ENCODE measurements at regions not wholly inside any gene's neighbourhood (a gene's known extent, or its start where the extent isn't known, plus 50 kb on each side); places are given as distances from the start of the nearest gene placed in this dataset.

GRCh38 chr11:81000334-81000733 lies 1559.5 kb upstream of the TENM4 start:
- Histone ChIP-seq H3K36me3 (ENCODE audit: control insufficient read depth in 1 of 2, insufficient read depth in 2 of 2, low read length in 2 of 2) (no peaks in the 10 kb centered on the region), H2AFZ (ENCODE audit: insufficient read depth, low read length, poor library complexity) (no peak overlapping the region), H2BK120ac (ENCODE audit: insufficient read depth, low read length, poor library complexity) (no peak overlapping the region), H4K12ac (ENCODE audit: low read depth, low read length) (no peak overlapping the region), H3K14ac (ENCODE audit: low read length) (no peak overlapping the region), H3K9ac (ENCODE audit: low read length) (no peak overlapping the region), H4K91ac (ENCODE audit: low read depth, low read length) (no peak overlapping the region), H3K79me2 (ENCODE audit: control insufficient read depth, insufficient read depth, low read length, poor library complexity) (no peaks in the 10 kb centered on the region), H3K4me2 (ENCODE audit: low read length) (no peak overlapping the region), H3K27me3 (ENCODE audit: insufficient read depth, low read length) (no peaks in the 10 kb centered on the region), H2BK12ac (ENCODE audit: low read length) (no peak overlapping the region), H3K18ac (ENCODE audit: low read length) (no peak overlapping the region), H2BK5ac (ENCODE audit: low read depth, low read length, poor library complexity) (no peak overlapping the region), H3K79me1 (ENCODE audit: low read length) (no peaks in the 10 kb centered on the region), H3K9me3 (ENCODE audit: insufficient read depth, low read depth, low read length) (no peaks in the 10 kb centered on the region), H2AK5ac (ENCODE audit: low read length) (no peak overlapping the region), H4K8ac (ENCODE audit: low read depth, low read length) (no peak overlapping the region), H3K4me3 (ENCODE audit: low read depth, low read length) (no peak overlapping the region), H3K4ac (ENCODE audit: low read depth, low read length) (no peak overlapping the region), H3K4me1 (ENCODE audit: control insufficient read depth in 1 of 2, insufficient read depth in 2 of 2, low read length in 2 of 2) (no peaks in the 10 kb centered on the region), H3K23ac (ENCODE audit: low read length) (no peak overlapping the region), H3K27ac (ENCODE audit: low read depth, low read length) (no peak overlapping the region)
- DNase-seq: no peak

- no peak overlapping the region for H3K23ac ChIP-seq (ENCODE audit: low read length)
- no peak overlapping the region for H2BK12ac ChIP-seq (ENCODE audit: low read length)
- H2AK5ac ChIP-seq (ENCODE audit: low read length): no peak overlapping the region
- H3K14ac ChIP-seq (ENCODE audit: low read length): no peak overlapping the region
- H3K27me3 ChIP-seq (ENCODE audit: insufficient read depth, low read length): no peaks in the 10 kb centered on the region
- H3K79me1 ChIP-seq (ENCODE audit: low read length): no peaks in the 10 kb centered on the region
- no peak overlapping the region for H3K4me2 ChIP-seq (ENCODE audit: low read length)
- no CpG with 5 or more reads among the region's 2 CpGs for WGBS (ENCODE audit: extremely low coverage, insufficient coverage, insufficient read length)
- H3K79me2 ChIP-seq (ENCODE audit: control insufficient read depth, insufficient read depth, low read length, poor library complexity): no peaks in the 10 kb centered on the region
- no peaks in the 10 kb centered on the region for H3K36me3 ChIP-seq (ENCODE audit: control insufficient read depth in 1 of 2, insufficient read depth in 2 of 2, low read length in 2 of 2)
- H2BK120ac ChIP-seq (ENCODE audit: insufficient read depth, low read length, poor library complexity): no peak overlapping the region
- H3K18ac ChIP-seq (ENCODE audit: low read length): no peak overlapping the region
- H3K4ac ChIP-seq (ENCODE audit: low read depth, low read length): no peak overlapping the region
- no peak overlapping the region for H4K91ac ChIP-seq (ENCODE audit: low read depth, low read length)
- no peaks in the 10 kb centered on the region for H3K9me3 ChIP-seq (ENCODE audit: insufficient read depth, low read depth, low read length)
- H4K8ac ChIP-seq (ENCODE audit: low read depth, low read length): no peak overlapping the region
- no peak overlapping the region for H2AFZ ChIP-seq (ENCODE audit: insufficient read depth, low read length, poor library complexity)
- no peak for DNase-seq
- no peak overlapping the region for H3K9ac ChIP-seq (ENCODE audit: low read length)
- H2BK5ac ChIP-seq (ENCODE audit: low read depth, low read length, poor library complexity): no peak overlapping the region
- H3K27ac ChIP-seq (ENCODE audit: low read depth, low read length): no peak overlapping the region
- no peaks in the 10 kb centered on the region for H3K4me1 ChIP-seq (ENCODE audit: control insufficient read depth in 1 of 2, insufficient read depth in 2 of 2, low read length in 2 of 2)
- no peak overlapping the region for H4K12ac ChIP-seq (ENCODE audit: low read depth, low read length)
- H3K4me3 ChIP-seq (ENCODE audit: low read depth, low read length): no peak overlapping the region
Measured at GRCh38 chr11:80995523-80995922, 1554.7 kb upstream of the TENM4 start.

- no peak overlapping the region for H4K12ac ChIP-seq (ENCODE audit: low read depth, low read length)
Measured at GRCh38 chr11:80993536-80993935, 1552.7 kb upstream of the TENM4 start.

GRCh38 chr11:80990885-80991284 lies 1550.1 kb upstream of the TENM4 start:
- Histone ChIP-seq H2AFZ (ENCODE audit: insufficient read depth, low read length, poor library complexity) (no peak overlapping the region), H3K23ac (ENCODE audit: low read length) (no peak overlapping the region), H2BK120ac (ENCODE audit: insufficient read depth, low read length, poor library complexity) (no peak overlapping the region), H3K4me3 (ENCODE audit: low read depth, low read length) (no peak overlapping the region), H3K4ac (ENCODE audit: low read depth, low read length) (no peak overlapping the region), H3K79me2 (ENCODE audit: control insufficient read depth, insufficient read depth, low read length, poor library complexity) (no peaks in the 10 kb centered on the region), H3K79me1 (ENCODE audit: low read length) (no peaks in the 10 kb centered on the region), H4K8ac (ENCODE audit: low read depth, low read length) (no peak overlapping the region), H4K12ac (ENCODE audit: low read depth, low read length) (no peak overlapping the region), H2BK12ac (ENCODE audit: low read length) (no peak overlapping the region), H3K18ac (ENCODE audit: low read length) (no peak overlapping the region), H3K27ac (ENCODE audit: low read depth, low read length) (no peak overlapping the region), H3K27me3 (ENCODE audit: insufficient read depth, low read length) (no peaks in the 10 kb centered on the region), H3K9me3 (ENCODE audit: insufficient read depth, low read depth, low read length) (no peaks in the 10 kb centered on the region), H3K14ac (ENCODE audit: low read length) (no peak overlapping the region), H2BK5ac (ENCODE audit: low read depth, low read length, poor library complexity) (no peak overlapping the region), H3K4me1 (ENCODE audit: control insufficient read depth in 1 of 2, insufficient read depth in 2 of 2, low read length in 2 of 2) (no peaks in the 10 kb centered on the region), H3K36me3 (ENCODE audit: control insufficient read depth in 1 of 2, insufficient read depth in 2 of 2, low read length in 2 of 2) (no peaks in the 10 kb centered on the region), H3K9ac (ENCODE audit: low read length) (no peak overlapping the region), H3K4me2 (ENCODE audit: low read length) (no peak overlapping the region), H4K91ac (ENCODE audit: low read depth, low read length) (no peak overlapping the region), H2AK5ac (ENCODE audit: low read length) (no peak overlapping the region)
- no peak for DNase-seq
- no CpG with 5 or more reads among the region's 2 CpGs for WGBS (ENCODE audit: extremely low coverage, insufficient coverage, insufficient read length)

More at GRCh38 chr11:80993536-80993935, 1552.7 kb upstream of the TENM4 start:
- Histone ChIP-seq H3K9me3 (ENCODE audit: insufficient read depth, low read depth, low read length) (no peaks in the 10 kb centered on the region), H4K91ac (ENCODE audit: low read depth, low read length) (no peak overlapping the region), H2BK12ac (ENCODE audit: low read length) (no peak overlapping the region), H2AK5ac (ENCODE audit: low read length) (no peak overlapping the region), H3K27me3 (ENCODE audit: insufficient read depth, low read length) (no peaks in the 10 kb centered on the region), H2BK5ac (ENCODE audit: low read depth, low read length, poor library complexity) (no peak overlapping the region), H3K79me2 (ENCODE audit: control insufficient read depth, insufficient read depth, low read length, poor library complexity) (no peaks in the 10 kb centered on the region), H3K9ac (ENCODE audit: low read length) (no peak overlapping the region), H3K23ac (ENCODE audit: low read length) (no peak overlapping the region), H3K4me2 (ENCODE audit: low read length) (no peak overlapping the region), H3K79me1 (ENCODE audit: low read length) (no peaks in the 10 kb centered on the region), H2AFZ (ENCODE audit: insufficient read depth, low read length, poor library complexity) (no peak overlapping the region), H3K18ac (ENCODE audit: low read length) (no peak overlapping the region), H3K14ac (ENCODE audit: low read length) (no peak overlapping the region), H3K4me1 (ENCODE audit: control insufficient read depth in 1 of 2, insufficient read depth in 2 of 2, low read length in 2 of 2) (no peaks in the 10 kb centered on the region), H3K4me3 (ENCODE audit: low read depth, low read length) (no peak overlapping the region), H3K36me3 (ENCODE audit: control insufficient read depth in 1 of 2, insufficient read depth in 2 of 2, low read length in 2 of 2) (no peaks in the 10 kb centered on the region), H3K27ac (ENCODE audit: low read depth, low read length) (no peak overlapping the region), H2BK120ac (ENCODE audit: insufficient read depth, low read length, poor library complexity) (no peak overlapping the region), H4K8ac (ENCODE audit: low read depth, low read length) (no peak overlapping the region), H3K4ac (ENCODE audit: low read depth, low read length) (no peak overlapping the region)
- peak in 1 of 2 donors; percentile 15 for DNase-seq

GRCh38 chr11:80987171-80987570 lies 1546.3 kb upstream of the TENM4 start:
- Histone ChIP-seq H4K8ac (ENCODE audit: low read depth, low read length) (no peak overlapping the region), H3K9ac (ENCODE audit: low read length) (no peak overlapping the region), H3K79me1 (ENCODE audit: low read length) (no peaks in the 10 kb centered on the region), H2BK12ac (ENCODE audit: low read length) (no peak overlapping the region), H3K4me2 (ENCODE audit: low read length) (no peak overlapping the region), H2BK5ac (ENCODE audit: low read depth, low read length, poor library complexity) (no peak overlapping the region), H3K4me1 (ENCODE audit: control insufficient read depth in 1 of 2, insufficient read depth in 2 of 2, low read length in 2 of 2) (no peaks in the 10 kb centered on the region), H4K12ac (ENCODE audit: low read depth, low read length) (no peak overlapping the region), H3K14ac (ENCODE audit: low read length) (no peak overlapping the region), H2AK5ac (ENCODE audit: low read length) (no peak overlapping the region), H2AFZ (ENCODE audit: insufficient read depth, low read length, poor library complexity) (no peak overlapping the region), H3K18ac (ENCODE audit: low read length) (no peak overlapping the region), H3K27me3 (ENCODE audit: insufficient read depth, low read length) (no peaks in the 10 kb centered on the region), H3K4ac (ENCODE audit: low read depth, low read length) (no peak overlapping the region), H3K36me3 (ENCODE audit: control insufficient read depth in 1 of 2, insufficient read depth in 2 of 2, low read length in 2 of 2) (no peaks in the 10 kb centered on the region), H2BK120ac (ENCODE audit: insufficient read depth, low read length, poor library complexity) (no peak overlapping the region), H3K79me2 (ENCODE audit: control insufficient read depth, insufficient read depth, low read length, poor library complexity) (no peaks in the 10 kb centered on the region), H4K91ac (ENCODE audit: low read depth, low read length) (no peak overlapping the region), H3K23ac (ENCODE audit: low read length) (no peak overlapping the region), H3K4me3 (ENCODE audit: low read depth, low read length) (no peak overlapping the region), H3K27ac (ENCODE audit: low read depth, low read length) (no peak overlapping the region), H3K9me3 (ENCODE audit: insufficient read depth, low read depth, low read length) (no peaks in the 10 kb centered on the region)
- DNase-seq: no peak
- WGBS (ENCODE audit: extremely low coverage, insufficient coverage, insufficient read length): no CpG with 5 or more reads among the region's 1 CpG

Measured in trophoblast cell (in vitro differentiated cells and primary cell).